ENCODE measurements at regions not wholly inside any gene's neighbourhood (a gene's known extent, or its start where the extent isn't known, plus 50 kb on each side); places are given as distances from the start of the nearest gene placed in this dataset.

GRCh38 chr12:105986779-105987684 lies 151.7 kb downstream of the NUAK1 start:
- TF ChIP-seq POLR2A (IDR thresholded peaks at IDR 0.05), result no peak
- TF ChIP-seq CTCF (IDR thresholded peaks at IDR 0.05), result no peak
- no peak for TF ChIP-seq POLR2AphosphoS5 (IDR thresholded peaks at IDR 0.05; ENCODE audit: insufficient read depth in 1 of 2, low read depth in 1 of 2)
- DNase-seq (ENCODE audit: extremely low spot score in 2 of 2), result peak in 1 of 2 donors; percentile 47
- H3K27me3 ChIP-seq, result no peaks in the 10 kb centered on the region
- no peaks in the 10 kb centered on the region for H3K36me3 ChIP-seq
- H3K9me3 ChIP-seq, result no peaks in the 10 kb centered on the region
- H3K27ac ChIP-seq, result no peak overlapping the region
- intact Hi-C loops (cut with DNase I), result no loop called here
- H3K4me3 ChIP-seq, result no peak overlapping the region
- no peaks in the 10 kb centered on the region for H3K4me1 ChIP-seq

- no peaks in the 10 kb centered on the region for H3K36me3 ChIP-seq
- peak in 1 of 2 donors; percentile 72 for DNase-seq (ENCODE audit: extremely low spot score in 2 of 2)
- intact Hi-C loops (cut with DNase I), result no loop called here
- H3K4me1 ChIP-seq, result peaks cover under 1% of the 10 kb centered on the region
- H3K27me3 ChIP-seq, result no peaks in the 10 kb centered on the region
- H3K4me3 ChIP-seq, result no peak overlapping the region
- TF ChIP-seq POLR2A (IDR thresholded peaks at IDR 0.05) (no peak), POLR2AphosphoS5 (IDR thresholded peaks at IDR 0.05; ENCODE audit: insufficient read depth in 1 of 2, low read depth in 1 of 2) (no peak), CTCF (IDR thresholded peaks at IDR 0.05) (no peak)
- H3K9me3 ChIP-seq, result no peaks in the 10 kb centered on the region
- H3K27ac ChIP-seq, result no peak overlapping the region
Measured at GRCh38 chr12:105987685-105988035, 151.1 kb downstream of the NUAK1 start.

- intact Hi-C loops (cut with DNase I), result no loop called here
- no peaks in the 10 kb centered on the region for H3K27me3 ChIP-seq
- H3K4me3 ChIP-seq, result no peak overlapping the region
- DNase-seq (ENCODE audit: extremely low spot score in 2 of 2), result no peak
- peaks cover 8% of the 10 kb centered on the region for H3K4me1 ChIP-seq
- TF ChIP-seq POLR2AphosphoS5 (IDR thresholded peaks at IDR 0.05; ENCODE audit: insufficient read depth in 1 of 2, low read depth in 1 of 2), result no peak
- no peak for TF ChIP-seq CTCF (IDR thresholded peaks at IDR 0.05)
- H3K27ac ChIP-seq, result no peak overlapping the region
- no peaks in the 10 kb centered on the region for H3K36me3 ChIP-seq
- no peaks in the 10 kb centered on the region for H3K9me3 ChIP-seq
Measured at GRCh38 chr12:105992849-105993740, 145.7 kb downstream of the NUAK1 start.

- Histone ChIP-seq H3K4me1 (peaks cover 8% of the 10 kb centered on the region), H3K27me3 (no peaks in the 10 kb centered on the region), H3K4me3 (no peak overlapping the region), H3K9me3 (no peaks in the 10 kb centered on the region), H3K27ac (no peak overlapping the region), H3K36me3 (no peaks in the 10 kb centered on the region)
- no peak for DNase-seq (ENCODE audit: extremely low spot score in 2 of 2)
- intact Hi-C loops (cut with DNase I), result no loop called here
- no peak for TF ChIP-seq CTCF (IDR thresholded peaks at IDR 0.05)
- TF ChIP-seq POLR2A (IDR thresholded peaks at IDR 0.05), result no peak
- TF ChIP-seq POLR2AphosphoS5 (IDR thresholded peaks at IDR 0.05; ENCODE audit: insufficient read depth in 1 of 2, low read depth in 1 of 2), result no peak
Measured at GRCh38 chr12:105993766-105994555, 144.8 kb downstream of the NUAK1 start.
